PC-9 (cell line): ENCODE measurements at regions not wholly inside any gene's neighbourhood (a gene's known extent, or its start where the extent isn't known, plus 50 kb on each side); places are given as distances from the start of the nearest gene placed in this dataset.

Experiments
- BruUV-seq: library from RNA; stranded (reverse); fragments of 400-500 nt; replicated peaks from 2 replicates; lab custom pipeline; 2021; lab: Mats Ljungman, UMichigan
- CTCF ChIA-PET: fragments of 300-600 bp; sonication (Branson Sonifier 250); formaldehyde crosslinking; loops from one replicate; lab custom pipeline; 2022; ENCODE audit warnings: antibody characterized with exemption; lab: Charles Lee
- POLR2A ChIA-PET: fragments of 300-600 bp; sonication (Branson Sonifier 250); formaldehyde crosslinking; loops from one replicate; lab custom pipeline; 2022; ENCODE audit warnings: antibody characterized with exemption; ENCODE audit not compliant: unreplicated experiment; lab: Charles Lee
- DNase-seq, 2 experiments: peaks; one replicate each; pipeline versions ENCODE4 v3.0.0 to v3.0.0-alpha.2; 2015 to 2022; ENCODE audit warnings: mixed read lengths in 1 of 2
- H2AFZ ChIP-seq: fragments of 200-600 bp; sonication (generic); 2 replicates; pipeline ENCODE4 v1.8.1; 2017; ENCODE audit warnings: antibody characterized with exemption
- H3F3A ChIP-seq: fragments of 200-600 bp; sonication (generic); 2 replicates; pipeline ENCODE4 v1.8.1; 2017; ENCODE audit warnings: antibody characterized with exemption, mild to moderate bottlenecking, low read depth; ENCODE audit not compliant: insufficient read depth
- H3K27ac ChIP-seq: fragments of 200-600 bp; sonication (generic); 2 replicates; pipeline ENCODE4 v1.6.1; 2016; ENCODE audit warnings: mixed run types
- H3K27me3 ChIP-seq: fragments of 200-600 bp; sonication (generic); 2 replicates; pipeline ENCODE4 v1.6.1; 2016; ENCODE audit warnings: low read depth, mixed run types; ENCODE audit not compliant: insufficient read depth
- H3K36me3 ChIP-seq: fragments of 200-600 bp; sonication (generic); 2 replicates; pipeline ENCODE4 v1.6.1; 2016; ENCODE audit warnings: low read depth, mixed run types
- H3K4me1 ChIP-seq: fragments of 200-600 bp; sonication (generic); replicated peaks from 2 replicates; pipeline ENCODE4 v1.6.1; 2016; ENCODE audit warnings: mixed run types; ENCODE audit not compliant: insufficient read depth
- H3K4me2 ChIP-seq: fragments of 200-600 bp; sonication (generic); 2 replicates; pipeline ENCODE4 v1.6.1; 2017; ENCODE audit warnings: mixed run types
- H3K4me3 ChIP-seq: fragments of 200-600 bp; sonication (generic); 2 replicates; pipeline ENCODE4 v1.6.1; 2016; ENCODE audit warnings: mixed run types
- H3K79me2 ChIP-seq: fragments of 200-600 bp; sonication (generic); 2 replicates; pipeline ENCODE4 v1.6.1; 2017; ENCODE audit warnings: low read depth, mixed run types
- H3K9me2 ChIP-seq: fragments of 200-600 bp; sonication (generic); 2 replicates; pipeline ENCODE4 v1.8.1; 2017; ENCODE audit warnings: mild to moderate bottlenecking; ENCODE audit not compliant: insufficient read depth
- H3K9me3 ChIP-seq: fragments of 200-600 bp; sonication (generic); 2 replicates; pipeline ENCODE4 v1.8.1; 2016; ENCODE audit warnings: low read depth; ENCODE audit not compliant: insufficient read depth
- H4K20me1 ChIP-seq: fragments of 200-600 bp; sonication (generic); 2 replicates; pipeline ENCODE4 v1.8.1; 2017; ENCODE audit not compliant: insufficient read depth
- CTCF ChIP-seq: fragments of 200-600 bp; sonication (generic); conservative IDR thresholded peaks from 2 replicates; pipeline ENCODE4 v1.6.1; 2017; ENCODE audit warnings: mixed run types, antibody characterized with exemption, mild to moderate bottlenecking, moderate library complexity
- EZH2 ChIP-seq: fragments of 200-600 bp; sonication (generic); IDR thresholded peaks from 2 replicates; pipeline ENCODE4 v1.8.0; 2017; ENCODE audit warnings: antibody characterized with exemption, low read depth
- intact Hi-C: fragments of 100-400 bp; cut with micrococcal nuclease; formaldehyde crosslinking; loops from one replicate; pipeline ENCODE4 v1.10.0; 2022; ENCODE audit not compliant: unreplicated experiment

GRCh38 chr9:78792745-78793144 lies 495.8 kb downstream of the PSAT1 start:
- intact Hi-C loops = no loop called here

GRCh38 chr9:78805771-78806170 lies 508.8 kb downstream of the PSAT1 start:
- H3F3A ChIP-seq = no peaks in the 10 kb centered on the region
- H3K79me2 ChIP-seq = no peaks in the 10 kb centered on the region
- H3K4me3 ChIP-seq = no peak overlapping the region
- no peaks in the 10 kb centered on the region for H3K4me1 ChIP-seq
- DNase-seq = no peak
- H3K9me3 ChIP-seq = no peaks in the 10 kb centered on the region
- BruUV-seq = no TSS peak
- ChIA-PET POLR2A (no interaction called here), CTCF (no interaction called here)
- H3K9me2 ChIP-seq = no peaks in the 10 kb centered on the region
- H2AFZ ChIP-seq = no peak overlapping the region
- no peaks in the 10 kb centered on the region for H3K36me3 ChIP-seq
- TF ChIP-seq CTCF = no peak
- TF ChIP-seq EZH2 = no peak
- no peaks in the 10 kb centered on the region for H4K20me1 ChIP-seq
- H3K27ac ChIP-seq = no peak overlapping the region
- intact Hi-C loops = no loop called here
- no peak overlapping the region for H3K4me2 ChIP-seq
- no peaks in the 10 kb centered on the region for H3K27me3 ChIP-seq

More at GRCh38 chr9:78792745-78793144, 495.8 kb downstream of the PSAT1 start:
- Histone ChIP-seq H3F3A (no peaks in the 10 kb centered on the region), H4K20me1 (no peaks in the 10 kb centered on the region), H3K9me2 (no peaks in the 10 kb centered on the region), H3K27me3 (no peaks in the 10 kb centered on the region), H3K9me3 (no peaks in the 10 kb centered on the region), H3K4me3 (no peak overlapping the region), H3K79me2 (no peaks in the 10 kb centered on the region), H3K27ac (no peak overlapping the region), H3K36me3 (no peaks in the 10 kb centered on the region), H3K4me1 (no peaks in the 10 kb centered on the region), H3K4me2 (no peak overlapping the region), H2AFZ (no peak overlapping the region)
- TF ChIP-seq CTCF (no peak), EZH2 (no peak)
- CTCF ChIA-PET = no interaction called here
- POLR2A ChIA-PET = no interaction called here
- no TSS peak for BruUV-seq
- DNase-seq = no peak

GRCh38 chr9:78806492-78807160 lies 509.7 kb downstream of the PSAT1 start:
- no TSS peak for BruUV-seq
- Histone ChIP-seq H3K4me2 (no peak overlapping the region), H3K27me3 (no peaks in the 10 kb centered on the region), H3K4me1 (no peaks in the 10 kb centered on the region), H3K9me2 (no peaks in the 10 kb centered on the region), H3F3A (no peaks in the 10 kb centered on the region), H3K27ac (no peak overlapping the region), H4K20me1 (no peaks in the 10 kb centered on the region), H2AFZ (no peak overlapping the region), H3K79me2 (no peaks in the 10 kb centered on the region), H3K4me3 (no peak overlapping the region), H3K36me3 (no peaks in the 10 kb centered on the region), H3K9me3 (no peaks in the 10 kb centered on the region)
- TF ChIP-seq CTCF (no peak), EZH2 (no peak)
- intact Hi-C loops = no loop called here
- CTCF ChIA-PET = no interaction called here
- no peak for DNase-seq
- POLR2A ChIA-PET = no interaction called here
